Rectal smooth muscle tissue (tissue), 1 donor: ENCODE measurements at regions not wholly inside any gene's neighbourhood (a gene's known extent, or its start where the extent isn't known, plus 50 kb on each side); places are given as distances from the start of the nearest gene placed in this dataset.

Experiments
- H3K27ac ChIP-seq: one replicate; pipeline ENCODE4 v1.7.0; 2013; ENCODE audit warnings: low read depth, low read length, inconsistent platforms
- H3K27me3 ChIP-seq: one replicate; pipeline ENCODE4 v1.7.0; 2013; ENCODE audit warnings: low read length; ENCODE audit not compliant: control insufficient read depth, insufficient read depth
- H3K36me3 ChIP-seq: one replicate; pipeline ENCODE4 v1.7.0; 2013; ENCODE audit warnings: low read length; ENCODE audit not compliant: control insufficient read depth, insufficient read depth
- H3K4me1 ChIP-seq: one replicate; pipeline ENCODE4 v1.7.0; 2013; ENCODE audit warnings: low read length; ENCODE audit not compliant: control insufficient read depth, insufficient read depth
- H3K4me3 ChIP-seq: one replicate; pipeline ENCODE4 v1.7.0; 2013; ENCODE audit warnings: low read length
- H3K9ac ChIP-seq: one replicate; pipeline ENCODE4 v1.7.0; 2013; ENCODE audit warnings: low read length

- Histone ChIP-seq H3K27me3 (no peaks in the 10 kb centered on the region), H3K4me1 (no peaks in the 10 kb centered on the region), H3K27ac (peak overlapping the region; percentile 36)
Measured at GRCh38 chr2:67564626-67565025, 167.5 kb downstream of the ETAA1 start.

GRCh38 chr2:67565262-67565661 lies 168.1 kb downstream of the ETAA1 start:
- Histone ChIP-seq H3K4me3 (no peak overlapping the region), H3K36me3 (no peaks in the 10 kb centered on the region), H3K27me3 (no peaks in the 10 kb centered on the region), H3K9ac (no peak overlapping the region), H3K27ac (no peak overlapping the region), H3K4me1 (no peaks in the 10 kb centered on the region)

More at GRCh38 chr2:67564626-67565025, 167.5 kb downstream of the ETAA1 start:
- Histone ChIP-seq H3K4me3 (no peak overlapping the region), H3K9ac (no peak overlapping the region), H3K36me3 (no peaks in the 10 kb centered on the region)

- Histone ChIP-seq H3K9ac (no peak overlapping the region), H3K4me3 (no peak overlapping the region), H3K36me3 (no peaks in the 10 kb centered on the region), H3K27ac (no peak overlapping the region), H3K4me1 (no peaks in the 10 kb centered on the region), H3K27me3 (no peaks in the 10 kb centered on the region)
Measured at GRCh38 chr2:67565761-67566160, 168.6 kb downstream of the ETAA1 start.

- Histone ChIP-seq H3K9ac (no peak overlapping the region), H3K27me3 (no peaks in the 10 kb centered on the region), H3K4me3 (no peak overlapping the region), H3K36me3 (no peaks in the 10 kb centered on the region), H3K4me1 (no peaks in the 10 kb centered on the region), H3K27ac (no peak overlapping the region)
Measured at GRCh38 chr2:67566285-67566684, 169.2 kb downstream of the ETAA1 start.

- Histone ChIP-seq H3K9ac (no peak overlapping the region), H3K27ac (no peak overlapping the region)
Measured at GRCh38 chr2:67566958-67567635, 170.0 kb downstream of the ETAA1 start.

GRCh38 chr2:67567886-67568285 lies 170.8 kb downstream of the ETAA1 start:
- no peak overlapping the region for H3K9ac ChIP-seq
- no peak overlapping the region for H3K27ac ChIP-seq
- no peaks in the 10 kb centered on the region for H3K36me3 ChIP-seq
- no peaks in the 10 kb centered on the region for H3K27me3 ChIP-seq
- H3K4me1 ChIP-seq, result no peaks in the 10 kb centered on the region
- H3K4me3 ChIP-seq, result no peak overlapping the region

More at GRCh38 chr2:67566958-67567635, 170.0 kb downstream of the ETAA1 start:
- no peaks in the 10 kb centered on the region for H3K27me3 ChIP-seq
- H3K36me3 ChIP-seq, result no peaks in the 10 kb centered on the region
- H3K4me1 ChIP-seq, result no peaks in the 10 kb centered on the region
- H3K4me3 ChIP-seq, result no peak overlapping the region

GRCh38 chr2:67570611-67571010 lies 173.5 kb downstream of the ETAA1 start:
- H3K27me3 ChIP-seq, result no peaks in the 10 kb centered on the region
- no peak overlapping the region for H3K27ac ChIP-seq
- H3K36me3 ChIP-seq, result no peaks in the 10 kb centered on the region
- no peaks in the 10 kb centered on the region for H3K4me1 ChIP-seq
- no peak overlapping the region for H3K4me3 ChIP-seq
- H3K9ac ChIP-seq, result no peak overlapping the region

GRCh38 chr2:67571785-67572718 lies 174.9 kb downstream of the ETAA1 start:
- Histone ChIP-seq H3K27me3 (no peaks in the 10 kb centered on the region), H3K27ac (no peak overlapping the region), H3K9ac (no peak overlapping the region), H3K4me1 (no peaks in the 10 kb centered on the region), H3K36me3 (no peaks in the 10 kb centered on the region), H3K4me3 (no peak overlapping the region)

GRCh38 chr2:67572721-67573435 lies 175.7 kb downstream of the ETAA1 start:
- H3K27me3 ChIP-seq, result no peaks in the 10 kb centered on the region
- H3K4me1 ChIP-seq, result no peaks in the 10 kb centered on the region
- no peak overlapping the region for H3K9ac ChIP-seq
- no peak overlapping the region for H3K4me3 ChIP-seq
- no peak overlapping the region for H3K27ac ChIP-seq
- H3K36me3 ChIP-seq, result no peaks in the 10 kb centered on the region

GRCh38 chr2:67574230-67574629 lies 177.1 kb downstream of the ETAA1 start:
- Histone ChIP-seq H3K36me3 (no peaks in the 10 kb centered on the region), H3K27ac (no peak overlapping the region), H3K27me3 (no peaks in the 10 kb centered on the region), H3K4me3 (no peak overlapping the region), H3K9ac (no peak overlapping the region), H3K4me1 (no peaks in the 10 kb centered on the region)

- Histone ChIP-seq H3K4me3 (no peak overlapping the region), H3K9ac (no peak overlapping the region), H3K27me3 (no peaks in the 10 kb centered on the region), H3K27ac (no peak overlapping the region), H3K36me3 (no peaks in the 10 kb centered on the region), H3K4me1 (no peaks in the 10 kb centered on the region)
Measured at GRCh38 chr2:67576226-67576625, 179.1 kb downstream of the ETAA1 start.

- H3K4me3 ChIP-seq, result no peak overlapping the region
- no peak overlapping the region for H3K27ac ChIP-seq
- H3K9ac ChIP-seq, result no peak overlapping the region
- H3K36me3 ChIP-seq, result no peaks in the 10 kb centered on the region
- no peaks in the 10 kb centered on the region for H3K4me1 ChIP-seq
- no peaks in the 10 kb centered on the region for H3K27me3 ChIP-seq
Measured at GRCh38 chr2:67576991-67577390, 179.9 kb downstream of the ETAA1 start.
